ENCODE measurements at regions not wholly inside any gene's neighbourhood (a gene's known extent, or its start where the extent isn't known, plus 50 kb on each side); places are given as distances from the start of the nearest gene placed in this dataset.

DNA sequence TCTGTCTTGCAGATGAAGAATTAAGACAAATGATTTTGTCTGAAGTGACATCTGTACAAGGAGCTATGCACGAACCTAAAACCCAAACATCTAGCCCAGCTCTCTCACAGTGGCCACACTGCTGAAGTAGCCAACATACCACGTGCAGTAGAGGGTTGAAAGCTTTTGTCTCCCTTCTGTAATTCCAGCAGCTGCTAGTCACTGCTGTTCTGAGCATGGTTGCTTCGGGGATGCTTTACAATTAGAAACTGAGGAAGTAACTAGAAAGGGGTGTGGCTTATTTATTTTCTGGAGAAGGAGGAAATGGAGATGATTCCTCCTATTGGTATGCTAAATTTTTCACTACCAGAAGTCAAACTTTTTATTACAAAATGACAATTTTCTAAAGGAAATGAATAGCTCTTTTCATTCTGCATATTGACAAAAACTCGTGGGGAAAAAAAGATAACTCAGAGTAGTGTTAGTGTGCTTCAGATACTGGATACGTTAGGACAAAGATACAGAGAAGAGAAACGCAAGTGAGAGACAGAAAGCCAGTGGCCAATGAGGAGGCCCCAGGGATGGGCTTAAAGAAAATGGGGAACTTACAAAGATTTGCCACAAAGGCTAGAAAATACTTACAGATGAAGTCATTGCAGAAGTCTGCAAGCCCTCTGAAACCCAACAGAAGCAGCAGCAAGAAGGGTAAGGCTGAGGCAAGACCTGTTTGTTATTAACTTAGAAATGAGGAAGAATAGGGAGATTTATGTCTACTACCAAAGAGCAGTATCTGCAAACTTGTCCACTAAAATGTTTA is 192.7 kb upstream of the MIR17HG start:
- peak overlapping the region; percentile 97 for H3K27ac Mint-ChIP-seq (ENCODE audit: unreplicated experiment)
- peak overlapping the region; percentile 50 for H3K4me3 Mint-ChIP-seq
- H3K9me3 Mint-ChIP-seq, result peaks cover 3% of the 10 kb centered on the region
- no peak for DNase-seq (ENCODE audit: low read depth, low spot score)
- peaks cover 84% of the 10 kb centered on the region for H3K4me1 Mint-ChIP-seq
- H3K36me3 Mint-ChIP-seq (ENCODE audit: low read depth), result peaks cover 4% of the 10 kb centered on the region
- TF ChIP-seq, protein P1, sequence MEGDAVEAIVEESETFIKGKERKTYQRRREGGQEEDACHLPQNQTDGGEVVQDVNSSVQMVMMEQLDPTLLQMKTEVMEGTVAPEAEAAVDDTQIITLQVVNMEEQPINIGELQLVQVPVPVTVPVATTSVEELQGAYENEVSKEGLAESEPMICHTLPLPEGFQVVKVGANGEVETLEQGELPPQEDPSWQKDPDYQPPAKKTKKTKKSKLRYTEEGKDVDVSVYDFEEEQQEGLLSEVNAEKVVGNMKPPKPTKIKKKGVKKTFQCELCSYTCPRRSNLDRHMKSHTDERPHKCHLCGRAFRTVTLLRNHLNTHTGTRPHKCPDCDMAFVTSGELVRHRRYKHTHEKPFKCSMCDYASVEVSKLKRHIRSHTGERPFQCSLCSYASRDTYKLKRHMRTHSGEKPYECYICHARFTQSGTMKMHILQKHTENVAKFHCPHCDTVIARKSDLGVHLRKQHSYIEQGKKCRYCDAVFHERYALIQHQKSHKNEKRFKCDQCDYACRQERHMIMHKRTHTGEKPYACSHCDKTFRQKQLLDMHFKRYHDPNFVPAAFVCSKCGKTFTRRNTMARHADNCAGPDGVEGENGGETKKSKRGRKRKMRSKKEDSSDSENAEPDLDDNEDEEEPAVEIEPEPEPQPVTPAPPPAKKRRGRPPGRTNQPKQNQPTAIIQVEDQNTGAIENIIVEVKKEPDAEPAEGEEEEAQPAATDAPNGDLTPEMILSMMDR (conservative IDR thresholded peaks at IDR 0.05), result no peak
- no peaks in the 10 kb centered on the region for H3K27me3 Mint-ChIP-seq (ENCODE audit: low read depth)

- peak overlapping the region; percentile 50 for H3K4me3 Mint-ChIP-seq
Observed at GRCh38 chr13:91155512-91156114, 191.9 kb upstream of the MIR17HG start.

GRCh38 chr13:91157273-91158016 is 190.0 kb upstream of the MIR17HG start:
- DNase-seq (ENCODE audit: low read depth, low spot score), result no peak
- Mint-ChIP-seq H3K4me3 (peak overlapping the region; percentile 50), H3K27ac (ENCODE audit: unreplicated experiment) (peak overlapping the region; percentile 64), H3K36me3 (ENCODE audit: low read depth) (peaks cover 14% of the 10 kb centered on the region), H3K9me3 (peaks cover 9% of the 10 kb centered on the region), H3K4me1 (peaks cover 80% of the 10 kb centered on the region), H3K27me3 (ENCODE audit: low read depth) (no peaks in the 10 kb centered on the region)
- TF ChIP-seq, protein P1 (conservative IDR thresholded peaks at IDR 0.05), result no peak

More at GRCh38 chr13:91155512-91156114, 191.9 kb upstream of the MIR17HG start:
- H3K27ac Mint-ChIP-seq (ENCODE audit: unreplicated experiment), result peak overlapping the region; percentile 97
- H3K4me1 Mint-ChIP-seq, result peaks cover 87% of the 10 kb centered on the region
- TF ChIP-seq, protein P1 (conservative IDR thresholded peaks at IDR 0.05), result no peak
- H3K36me3 Mint-ChIP-seq (ENCODE audit: low read depth), result peaks cover 4% of the 10 kb centered on the region
- no peaks in the 10 kb centered on the region for H3K27me3 Mint-ChIP-seq (ENCODE audit: low read depth)
- DNase-seq (ENCODE audit: low read depth, low spot score), result no peak
- peaks cover 1% of the 10 kb centered on the region for H3K9me3 Mint-ChIP-seq

DNA sequence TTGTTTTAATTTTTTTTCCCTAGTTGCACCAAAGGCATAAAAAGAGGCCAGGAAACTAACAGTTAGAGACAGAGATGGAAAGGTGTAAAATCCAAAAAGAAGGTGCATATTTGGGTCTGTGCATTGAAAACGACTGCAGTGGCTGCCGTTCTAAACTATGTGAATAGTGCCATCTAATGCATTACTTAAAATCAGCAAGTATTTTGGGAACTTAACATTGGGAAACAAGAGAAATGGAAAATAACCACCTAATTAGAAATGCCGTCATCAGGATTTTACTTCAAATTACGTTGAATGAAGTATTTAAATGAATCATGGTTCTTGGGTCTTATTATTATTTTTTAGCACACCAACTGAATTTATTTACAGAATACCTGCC is 189.5 kb upstream of the MIR17HG start:
- Mint-ChIP-seq H3K4me1 (peaks cover 75% of the 10 kb centered on the region), H3K36me3 (ENCODE audit: low read depth) (peaks cover 14% of the 10 kb centered on the region), H3K9me3 (peaks cover 9% of the 10 kb centered on the region), H3K4me3 (peak overlapping the region; percentile 46), H3K27ac (ENCODE audit: unreplicated experiment) (peak overlapping the region; percentile 29), H3K27me3 (ENCODE audit: low read depth) (no peaks in the 10 kb centered on the region)
- DNase-seq (ENCODE audit: low read depth, low spot score), result no peak
- TF ChIP-seq, protein P1 (conservative IDR thresholded peaks at IDR 0.05), result peak; percentile 50

GRCh38 chr13:91162180-91162579 is 185.3 kb upstream of the MIR17HG start:
- DNase-seq (ENCODE audit: low read depth, low spot score), result no peak
- Mint-ChIP-seq H3K36me3 (ENCODE audit: low read depth) (peaks cover 31% of the 10 kb centered on the region), H3K9me3 (peaks cover 22% of the 10 kb centered on the region), H3K27me3 (ENCODE audit: low read depth) (no peaks in the 10 kb centered on the region), H3K27ac (ENCODE audit: unreplicated experiment) (peak overlapping the region; percentile 97), H3K4me3 (no peak overlapping the region), H3K4me1 (peaks cover 49% of the 10 kb centered on the region)
- TF ChIP-seq, protein P1 (conservative IDR thresholded peaks at IDR 0.05), result no peak
